Large intestine (tissue), 3 donors: ENCODE measurements at regions not wholly inside any gene's neighbourhood (a gene's known extent, or its start where the extent isn't known, plus 50 kb on each side); places are given as distances from the start of the nearest gene placed in this dataset.
"Not testable (repeated sequence)": the region's sequence is repeated elsewhere in the genome, so short reads cannot be mapped to it uniquely, and the experiment has no call there.

Experiments
- DNase-seq, 2 donors: peaks; one replicate each; pipeline versions ENCODE4 v3.0.0 to v3.0.0-alpha.2; 2013
- H3K27ac ChIP-seq: one replicate; pipeline ENCODE4 v1.5.1; 2013; ENCODE audit warnings: low read length
- H3K27me3 ChIP-seq: 2 replicates; pipeline ENCODE4 v1.6.1; 2013; ENCODE audit warnings: low read length; ENCODE audit not compliant: control insufficient read depth, insufficient read depth
- H3K36me3 ChIP-seq: 2 replicates; pipeline ENCODE4 v1.6.1; 2013; ENCODE audit warnings: low read length; ENCODE audit not compliant: control insufficient read depth, insufficient read depth
- H3K4me1 ChIP-seq: one replicate; pipeline ENCODE4 v1.6.1; 2013; ENCODE audit warnings: low read length; ENCODE audit not compliant: control insufficient read depth, insufficient read depth
- H3K4me3 ChIP-seq: one replicate; pipeline ENCODE4 v1.5.1; 2013; ENCODE audit warnings: low read length
- H3K9me3 ChIP-seq: one replicate; pipeline ENCODE4 v1.6.1; 2013; ENCODE audit warnings: mild to moderate bottlenecking, low read depth, low read length, moderate library complexity; ENCODE audit not compliant: control insufficient read depth
- whole genome bisulfite sequencing: methylation state at CpG from one replicate; pipeline ENCODE4 v1.1.5; 2013; ENCODE audit warnings: low lambda C conversion rate; ENCODE audit not compliant: insufficient coverage; 5-methylcytosine and 5-hydroxymethylcytosine counted together

- DNase-seq = no peak
- no peak overlapping the region for H3K27ac ChIP-seq
Observed at GRCh38 chr7:90022213-90022612, 132.1 kb upstream of the STEAP1 start.

GRCh38 chr7:90025771-90026170 is 128.5 kb upstream of the STEAP1 start:
- Histone ChIP-seq H3K27me3 (no peaks in the 10 kb centered on the region), H3K4me3 (no peak overlapping the region), H3K27ac (no peak overlapping the region), H3K36me3 (no peaks in the 10 kb centered on the region), H3K4me1 (no peaks in the 10 kb centered on the region), H3K9me3 (no peaks in the 10 kb centered on the region)
- WGBS = 100% methylated on average over 1 of the region's 1 CpG
- no peak for DNase-seq

More at GRCh38 chr7:90022213-90022612, 132.1 kb upstream of the STEAP1 start:
- Histone ChIP-seq H3K27me3 (no peaks in the 10 kb centered on the region), H3K9me3 (no peaks in the 10 kb centered on the region), H3K4me1 (no peaks in the 10 kb centered on the region), H3K36me3 (no peaks in the 10 kb centered on the region), H3K4me3 (no peak overlapping the region)
- no CpG with 5 or more reads among the region's 1 CpG for WGBS

GRCh38 chr7:90033850-90034249 is 120.4 kb upstream of the STEAP1 start:
- no peak for DNase-seq
- no peaks in the 10 kb centered on the region for H3K36me3 ChIP-seq
- no peaks in the 10 kb centered on the region for H3K4me1 ChIP-seq
- H3K4me3 ChIP-seq = no peak overlapping the region
- no peaks in the 10 kb centered on the region for H3K27me3 ChIP-seq
- no peaks in the 10 kb centered on the region for H3K9me3 ChIP-seq
- 100% methylated on average over 1 of the region's 4 CpGs for WGBS
- H3K27ac ChIP-seq = no peak overlapping the region

- Histone ChIP-seq H3K27me3 (no peaks in the 10 kb centered on the region), H3K4me1 (no peaks in the 10 kb centered on the region), H3K9me3 (no peaks in the 10 kb centered on the region), H3K4me3 (no peak overlapping the region), H3K27ac (no peak overlapping the region), H3K36me3 (no peaks in the 10 kb centered on the region)
- no peak for DNase-seq
- WGBS = 100% methylated on average over 3 of the region's 3 CpGs
Observed at GRCh38 chr7:90053094-90053493, 101.2 kb upstream of the STEAP1 start.

- no peaks in the 10 kb centered on the region for H3K27me3 ChIP-seq
- no peaks in the 10 kb centered on the region for H3K4me1 ChIP-seq
- no peak overlapping the region for H3K27ac ChIP-seq
- no peak for DNase-seq
- H3K4me3 ChIP-seq = no peak overlapping the region
- H3K9me3 ChIP-seq = no peaks in the 10 kb centered on the region
- no peaks in the 10 kb centered on the region for H3K36me3 ChIP-seq
- WGBS = 0% methylated on average over 1 of the region's 2 CpGs
Observed at GRCh38 chr7:90061077-90061476, 93.2 kb upstream of the STEAP1 start.

- WGBS = no CpG with 5 or more reads among the region's 2 CpGs
- no peak for DNase-seq
- H3K27me3 ChIP-seq = no peaks in the 10 kb centered on the region
- H3K27ac ChIP-seq = no peak overlapping the region
- H3K4me3 ChIP-seq = no peak overlapping the region
- no peaks in the 10 kb centered on the region for H3K36me3 ChIP-seq
- no peaks in the 10 kb centered on the region for H3K4me1 ChIP-seq
- no peaks in the 10 kb centered on the region for H3K9me3 ChIP-seq
Observed at GRCh38 chr7:90064370-90064769, 89.9 kb upstream of the STEAP1 start.

GRCh38 chr7:90067171-90067570 is 87.1 kb upstream of the STEAP1 start:
- no peaks in the 10 kb centered on the region for H3K27me3 ChIP-seq
- H3K9me3 ChIP-seq = no peaks in the 10 kb centered on the region
- H3K4me1 ChIP-seq = no peaks in the 10 kb centered on the region
- no peak overlapping the region for H3K27ac ChIP-seq
- DNase-seq = no peak
- H3K36me3 ChIP-seq = no peaks in the 10 kb centered on the region
- no peak overlapping the region for H3K4me3 ChIP-seq
- whole genome bisulfite sequencing = 47% methylated on average over 2 of the region's 5 CpGs

- not testable (repeated sequence) for H3K36me3 ChIP-seq, H3K27me3 ChIP-seq, H3K4me1 ChIP-seq, H3K4me3 ChIP-seq, H3K9me3 ChIP-seq, DNase-seq, H3K27ac ChIP-seq
- no CpG with 5 or more reads among the region's 4 CpGs for WGBS
Observed at GRCh38 chr7:90070238-90070637, 84.0 kb upstream of the STEAP1 start.

- WGBS = no CpG with 5 or more reads among the region's 3 CpGs
- Histone ChIP-seq H3K4me1 (no peaks in the 10 kb centered on the region), H3K4me3 (no peak overlapping the region), H3K36me3 (no peaks in the 10 kb centered on the region), H3K27ac (no peak overlapping the region), H3K9me3 (no peaks in the 10 kb centered on the region), H3K27me3 (no peaks in the 10 kb centered on the region)
- DNase-seq = no peak
Observed at GRCh38 chr7:90078921-90079320, 75.3 kb upstream of the STEAP1 start.

GRCh38 chr7:90081621-90082020 is 72.6 kb upstream of the STEAP1 start:
- H3K4me3 ChIP-seq = no peak overlapping the region
- no peaks in the 10 kb centered on the region for H3K27me3 ChIP-seq
- no peaks in the 10 kb centered on the region for H3K9me3 ChIP-seq
- 20% methylated on average over 2 of the region's 3 CpGs for WGBS
- no peak for DNase-seq
- no peaks in the 10 kb centered on the region for H3K4me1 ChIP-seq
- no peaks in the 10 kb centered on the region for H3K36me3 ChIP-seq
- no peak overlapping the region for H3K27ac ChIP-seq

- H3K27me3 ChIP-seq = no peaks in the 10 kb centered on the region
- no peaks in the 10 kb centered on the region for H3K36me3 ChIP-seq
- H3K4me1 ChIP-seq = no peaks in the 10 kb centered on the region
- DNase-seq = no peak
- no peak overlapping the region for H3K4me3 ChIP-seq
- no peak overlapping the region for H3K27ac ChIP-seq
- H3K9me3 ChIP-seq = no peaks in the 10 kb centered on the region
Observed at GRCh38 chr7:90092506-90092905, 61.8 kb upstream of the STEAP1 start.
